ENCODE measurements at regions not wholly inside any gene's neighbourhood (a gene's known extent, or its start where the extent isn't known, plus 50 kb on each side); places are given as distances from the start of the nearest gene placed in this dataset.
A peak's percentile ranks its signal among the peaks of the same experiment; 100 is the strongest.

DNA sequence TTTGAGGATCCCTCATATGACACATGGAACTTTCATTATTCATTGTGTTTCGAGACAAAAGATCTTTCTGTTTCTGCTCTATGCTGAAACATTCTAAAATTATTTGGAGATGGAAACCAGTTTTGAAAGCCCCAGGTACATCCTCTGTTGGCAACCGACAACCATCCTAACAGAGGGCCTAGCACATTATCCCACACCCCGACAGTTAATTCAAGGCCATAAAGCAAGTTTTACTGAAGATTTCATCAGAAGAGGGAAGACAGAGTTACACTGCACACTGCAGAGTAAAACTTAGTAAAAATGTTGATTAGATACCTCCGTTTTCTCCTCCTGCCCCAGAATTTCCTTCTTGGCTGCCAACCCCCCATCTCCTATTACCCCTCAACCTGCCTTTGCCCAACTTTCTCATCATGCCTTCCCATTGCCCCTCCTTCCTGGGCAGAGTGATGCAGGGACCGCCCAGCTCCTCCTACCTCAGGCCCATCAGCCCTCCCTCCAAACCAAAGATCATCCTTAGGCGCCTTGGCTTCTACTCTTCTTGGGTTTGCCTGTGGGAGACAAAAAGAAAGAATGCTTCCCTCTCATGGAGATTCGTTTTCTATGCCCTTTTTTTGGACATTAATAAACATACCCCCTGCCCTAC, 52.9 kb upstream of the CITED4 start:
- H3K4me1 ChIP-seq (ENCODE audit: control insufficient read depth, insufficient read depth, low read length) = no peaks in the 10 kb centered on the region
- H3K36me3 ChIP-seq (ENCODE audit: control insufficient read depth, insufficient read depth, low read length, severe bottlenecking) = no peaks in the 10 kb centered on the region
- H3K9ac ChIP-seq (ENCODE audit: low read length) = no peak overlapping the region
- no peak for DNase-seq (ENCODE audit: low read depth)
- no peaks in the 10 kb centered on the region for H3K27me3 ChIP-seq (replicated peaks; ENCODE audit: control insufficient read depth, insufficient read depth, low read length)
- no peaks in the 10 kb centered on the region for H3K9me3 ChIP-seq (ENCODE audit: control insufficient read depth, low read length)
- no peak overlapping the region for H3K4me3 ChIP-seq (ENCODE audit: low read length)

DNA sequence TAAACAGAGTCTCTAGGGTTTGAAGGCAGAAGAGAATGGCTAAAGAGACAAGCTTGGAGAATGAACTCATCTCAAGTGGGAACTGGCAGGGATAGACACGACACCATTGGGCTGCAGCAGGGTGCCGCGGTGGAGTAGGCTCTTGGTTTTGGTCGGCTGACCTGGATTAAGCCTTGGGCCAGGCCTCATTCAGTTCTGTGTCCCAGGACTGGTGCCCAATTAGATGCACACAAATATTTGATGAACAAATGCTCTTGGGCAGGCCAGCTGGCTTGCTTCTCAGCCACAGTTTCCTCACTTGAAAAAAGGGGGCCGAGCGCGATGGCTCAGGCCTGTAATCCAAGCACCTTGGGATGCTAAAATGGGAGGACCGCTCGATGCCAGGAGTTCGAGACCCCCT, 53.4 kb upstream of the CITED4 start:
- Histone ChIP-seq H3K4me3 (ENCODE audit: low read length) (no peak overlapping the region), H3K9me3 (ENCODE audit: control insufficient read depth, low read length) (no peaks in the 10 kb centered on the region), H3K4me1 (ENCODE audit: control insufficient read depth, insufficient read depth, low read length) (no peaks in the 10 kb centered on the region), H3K27me3 (replicated peaks; ENCODE audit: control insufficient read depth, insufficient read depth, low read length) (no peaks in the 10 kb centered on the region), H3K9ac (ENCODE audit: low read length) (no peak overlapping the region), H3K36me3 (ENCODE audit: control insufficient read depth, insufficient read depth, low read length, severe bottlenecking) (no peaks in the 10 kb centered on the region)
- no peak for DNase-seq (ENCODE audit: low read depth)

DNA sequence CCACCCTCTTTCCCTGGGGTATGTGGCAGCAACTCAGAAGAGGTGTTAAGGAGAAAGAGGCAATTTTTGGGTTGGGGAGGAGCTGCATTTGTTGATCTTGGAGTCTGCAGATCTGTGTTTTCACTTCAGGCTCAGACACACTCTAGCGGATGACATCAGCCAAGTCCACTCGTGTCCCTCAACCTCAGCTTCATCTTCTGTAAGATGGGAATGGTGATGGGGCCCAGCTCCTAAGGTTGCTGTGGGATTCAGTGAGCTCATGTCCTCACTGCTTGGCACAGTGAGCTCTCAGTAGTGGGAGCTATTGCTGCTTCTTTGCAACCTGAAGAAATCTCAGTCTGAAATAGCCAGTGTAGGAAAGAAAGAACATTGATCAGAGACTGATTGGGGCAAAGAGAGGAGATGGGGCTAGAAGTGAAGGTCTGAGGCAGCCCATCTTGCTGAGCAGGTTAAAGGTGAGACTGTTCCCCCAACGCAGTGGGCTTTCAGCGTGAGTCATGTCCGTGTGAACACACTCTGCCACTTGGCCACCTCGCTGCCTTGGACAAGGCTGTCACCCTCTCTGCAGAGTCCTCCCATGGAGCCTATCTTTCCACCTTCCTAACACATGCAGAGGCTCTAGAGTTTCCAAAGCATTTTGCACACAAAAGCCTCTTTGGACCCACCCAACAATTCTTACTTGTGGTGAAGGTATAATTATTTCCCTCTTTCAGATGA, 56.0 kb upstream of the CITED4 start:
- no peak for DNase-seq (ENCODE audit: low read depth)
- H3K36me3 ChIP-seq (ENCODE audit: control insufficient read depth, insufficient read depth, low read length, severe bottlenecking) = no peaks in the 10 kb centered on the region
- H3K9ac ChIP-seq (ENCODE audit: low read length) = no peak overlapping the region
- no peaks in the 10 kb centered on the region for H3K27me3 ChIP-seq (replicated peaks; ENCODE audit: control insufficient read depth, insufficient read depth, low read length)
- H3K9me3 ChIP-seq (ENCODE audit: control insufficient read depth, low read length) = no peaks in the 10 kb centered on the region
- H3K4me1 ChIP-seq (ENCODE audit: control insufficient read depth, insufficient read depth, low read length) = no peaks in the 10 kb centered on the region
- H3K4me3 ChIP-seq (ENCODE audit: low read length) = no peak overlapping the region

DNA sequence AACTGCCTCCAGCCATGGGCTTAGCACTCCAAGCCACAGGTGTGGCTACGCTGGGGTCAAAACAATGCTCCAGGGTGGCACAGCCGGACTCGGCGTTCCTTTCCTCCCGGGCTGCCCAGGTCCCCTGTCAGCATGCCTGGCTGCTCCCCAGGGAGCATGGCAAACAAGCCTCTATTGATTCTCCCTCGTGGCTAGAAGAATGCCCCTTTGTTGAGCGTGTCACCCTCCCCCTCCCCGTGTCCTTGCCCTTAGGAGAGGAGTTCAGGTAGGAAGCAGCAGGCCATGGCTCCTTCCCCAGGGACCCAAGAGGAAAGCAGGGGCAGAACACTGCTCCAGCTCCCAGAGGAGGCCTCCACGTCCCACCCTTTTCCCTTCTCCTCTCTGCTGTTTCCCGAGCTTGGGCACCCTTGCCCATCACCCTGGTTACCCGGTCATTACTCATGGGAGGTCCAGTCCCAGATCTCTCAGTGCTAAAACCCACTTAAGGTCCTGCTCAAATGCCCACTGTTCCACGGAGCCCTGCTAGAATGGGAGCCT, 57.4 kb upstream of the CITED4 start:
- Histone ChIP-seq H3K36me3 (ENCODE audit: control insufficient read depth, insufficient read depth, low read length, severe bottlenecking) (no peaks in the 10 kb centered on the region), H3K4me1 (ENCODE audit: control insufficient read depth, insufficient read depth, low read length) (no peaks in the 10 kb centered on the region), H3K4me3 (ENCODE audit: low read length) (no peak overlapping the region), H3K9me3 (ENCODE audit: control insufficient read depth, low read length) (no peaks in the 10 kb centered on the region), H3K9ac (ENCODE audit: low read length) (no peak overlapping the region), H3K27me3 (replicated peaks; ENCODE audit: control insufficient read depth, insufficient read depth, low read length) (no peaks in the 10 kb centered on the region)
- no peak for DNase-seq (ENCODE audit: low read depth)

DNA sequence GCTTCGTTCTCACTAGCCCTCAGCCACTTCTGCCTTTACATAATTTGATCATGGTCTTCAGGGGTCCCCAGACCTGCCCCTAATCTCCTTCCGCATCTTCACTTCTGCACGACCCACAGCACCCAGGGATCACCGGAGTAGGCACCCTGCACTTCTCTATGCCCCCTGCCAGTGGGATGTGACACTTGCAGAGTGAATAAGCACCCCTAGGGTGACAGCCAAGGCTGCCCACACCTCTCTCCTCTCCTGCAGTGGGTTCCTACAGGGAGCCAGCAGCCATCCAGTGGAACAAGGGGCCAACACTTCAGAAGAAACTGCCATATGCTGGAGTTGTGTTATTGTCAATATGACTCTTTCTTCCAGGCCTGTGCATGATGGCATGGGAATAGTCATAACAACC, 58.0 kb upstream of the CTPS1 start:
- Histone ChIP-seq H3K9me3 (ENCODE audit: control insufficient read depth, low read length) (no peaks in the 10 kb centered on the region), H3K27me3 (replicated peaks; ENCODE audit: control insufficient read depth, insufficient read depth, low read length) (no peaks in the 10 kb centered on the region), H3K36me3 (ENCODE audit: control insufficient read depth, insufficient read depth, low read length, severe bottlenecking) (no peaks in the 10 kb centered on the region), H3K9ac (ENCODE audit: low read length) (no peak overlapping the region), H3K4me1 (ENCODE audit: control insufficient read depth, insufficient read depth, low read length) (peaks cover 18% of the 10 kb centered on the region), H3K4me3 (ENCODE audit: low read length) (no peak overlapping the region)
- no peak for DNase-seq (ENCODE audit: low read depth)

DNA sequence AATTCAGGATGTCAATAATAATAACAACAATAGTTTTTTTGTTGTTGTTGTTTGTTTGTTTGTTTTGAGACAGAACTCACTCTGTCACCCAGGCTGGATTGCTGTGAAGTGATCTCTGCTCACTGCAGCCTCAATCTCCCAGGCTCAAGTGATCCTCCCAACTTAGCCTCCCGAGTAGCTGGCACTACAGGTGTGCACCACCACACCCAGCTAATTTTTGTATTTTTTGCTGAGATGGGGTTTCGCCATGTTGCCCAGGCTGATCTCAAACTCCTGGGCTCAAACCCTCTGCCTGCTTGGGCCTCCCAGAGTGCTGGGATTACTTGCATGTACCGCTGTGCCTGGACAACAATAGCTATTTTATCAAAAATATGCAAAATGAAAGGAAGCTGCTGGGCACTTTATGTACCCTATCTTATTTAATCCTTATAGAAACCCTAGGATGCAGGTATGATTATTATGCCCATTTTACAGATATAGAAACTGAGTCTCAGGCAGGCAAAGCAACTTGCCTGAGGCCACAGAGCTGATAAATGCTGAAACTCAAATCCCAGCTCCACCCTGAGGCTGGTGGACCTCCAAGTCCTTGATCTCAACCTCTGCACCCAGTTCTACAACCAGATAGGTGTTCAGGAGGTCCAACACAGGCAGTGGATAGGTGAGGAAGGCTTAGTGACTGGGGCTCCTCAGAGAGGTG, 57.4 kb upstream of the CTPS1 start:
- peaks cover 24% of the 10 kb centered on the region for H3K4me1 ChIP-seq (ENCODE audit: control insufficient read depth, insufficient read depth, low read length)

DNA sequence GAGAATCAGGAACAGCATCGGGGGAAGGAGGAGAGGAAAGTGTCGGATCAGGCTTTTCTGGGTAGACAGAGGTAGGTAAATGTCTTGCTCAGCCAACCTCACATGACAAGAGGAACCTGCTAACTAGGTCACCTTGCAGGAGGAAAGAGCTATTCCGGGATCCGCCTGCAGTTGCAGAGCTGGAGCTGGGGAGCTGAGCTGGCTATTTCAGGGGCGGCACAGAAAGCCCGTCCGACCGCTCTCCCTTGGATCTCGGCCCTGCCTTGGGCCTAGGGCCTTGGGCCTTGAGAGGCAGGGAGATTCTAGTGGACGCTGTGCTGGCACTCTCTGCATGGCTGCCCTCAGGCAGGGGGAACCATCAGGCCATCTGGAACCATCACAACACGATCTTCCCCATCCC, 56.5 kb upstream of the CTPS1 start:
- Histone ChIP-seq H3K27me3 (replicated peaks; ENCODE audit: control insufficient read depth, insufficient read depth, low read length) (no peaks in the 10 kb centered on the region), H3K36me3 (ENCODE audit: control insufficient read depth, insufficient read depth, low read length, severe bottlenecking) (no peaks in the 10 kb centered on the region), H3K9ac (ENCODE audit: low read length) (no peak overlapping the region), H3K4me3 (ENCODE audit: low read length) (no peak overlapping the region), H3K9me3 (ENCODE audit: control insufficient read depth, low read length) (no peaks in the 10 kb centered on the region), H3K4me1 (ENCODE audit: control insufficient read depth, insufficient read depth, low read length) (peaks cover 24% of the 10 kb centered on the region)
- no peak for DNase-seq (ENCODE audit: low read depth)

More for the DNA sequence above, 57.4 kb upstream of the CTPS1 start:
- Histone ChIP-seq H3K9me3 (ENCODE audit: control insufficient read depth, low read length) (no peaks in the 10 kb centered on the region), H3K36me3 (ENCODE audit: control insufficient read depth, insufficient read depth, low read length, severe bottlenecking) (no peaks in the 10 kb centered on the region), H3K27me3 (replicated peaks; ENCODE audit: control insufficient read depth, insufficient read depth, low read length) (no peaks in the 10 kb centered on the region), H3K4me3 (ENCODE audit: low read length) (no peak overlapping the region), H3K9ac (ENCODE audit: low read length) (no peak overlapping the region)
- DNase-seq (ENCODE audit: low read depth) = no peak

DNA sequence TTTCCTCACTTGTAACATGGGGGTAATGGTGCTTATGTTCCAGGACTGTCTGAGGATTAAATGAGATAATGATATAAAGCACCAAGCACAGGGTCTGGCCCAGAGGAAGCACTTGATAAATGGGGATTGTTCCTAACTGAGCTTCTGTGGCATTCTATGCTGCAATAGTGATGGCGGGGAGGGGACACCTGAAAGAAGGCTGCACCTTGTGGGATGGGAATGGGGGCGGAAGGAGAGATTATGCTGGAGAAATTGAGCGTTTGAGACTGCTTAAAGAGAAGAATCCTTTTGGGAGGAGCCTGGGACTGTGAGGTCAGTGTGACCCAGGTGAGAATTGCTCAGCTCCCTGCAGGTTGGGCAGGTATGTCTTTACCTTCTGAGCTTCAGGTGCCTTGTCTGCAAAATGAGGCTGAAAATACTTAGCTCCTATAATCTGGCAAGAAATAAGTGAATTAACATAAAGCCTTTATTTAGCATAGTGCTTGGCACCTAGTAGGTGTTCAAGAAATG, 55.9 kb upstream of the CTPS1 start:
- H3K9me3 ChIP-seq (ENCODE audit: control insufficient read depth, low read length) = no peaks in the 10 kb centered on the region
- H3K27me3 ChIP-seq (replicated peaks; ENCODE audit: control insufficient read depth, insufficient read depth, low read length) = no peaks in the 10 kb centered on the region

DNA sequence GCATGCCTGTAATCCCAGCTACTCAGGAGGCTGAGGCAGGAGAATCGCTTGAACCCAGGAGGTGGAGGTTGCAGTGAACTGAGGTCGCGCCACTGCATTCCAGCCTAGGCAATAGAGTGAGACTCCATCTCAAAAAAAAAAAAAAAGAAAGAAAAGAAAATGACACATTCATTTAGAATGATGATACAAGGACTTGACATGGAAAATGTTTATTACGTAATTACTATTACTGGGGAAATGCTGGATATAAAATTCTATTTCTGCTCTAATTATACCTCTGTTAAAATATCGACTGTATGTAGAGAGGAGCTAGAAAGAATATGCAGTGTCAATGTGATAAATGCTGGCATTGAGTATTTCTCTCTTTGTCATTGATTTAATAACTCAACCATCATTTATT, 54.7 kb upstream of the CTPS1 start:
- no peak for DNase-seq (ENCODE audit: low read depth)
- no peaks in the 10 kb centered on the region for H3K9me3 ChIP-seq (ENCODE audit: control insufficient read depth, low read length)
- peaks cover 24% of the 10 kb centered on the region for H3K4me1 ChIP-seq (ENCODE audit: control insufficient read depth, insufficient read depth, low read length)
- H3K4me3 ChIP-seq (ENCODE audit: low read length) = no peak overlapping the region
- no peak overlapping the region for H3K9ac ChIP-seq (ENCODE audit: low read length)
- H3K36me3 ChIP-seq (ENCODE audit: control insufficient read depth, insufficient read depth, low read length, severe bottlenecking) = no peaks in the 10 kb centered on the region
- H3K27me3 ChIP-seq (replicated peaks; ENCODE audit: control insufficient read depth, insufficient read depth, low read length) = no peaks in the 10 kb centered on the region

More for the DNA sequence above, 55.9 kb upstream of the CTPS1 start:
- DNase-seq (ENCODE audit: low read depth) = no peak
- Histone ChIP-seq H3K4me1 (ENCODE audit: control insufficient read depth, insufficient read depth, low read length) (peaks cover 24% of the 10 kb centered on the region), H3K36me3 (ENCODE audit: control insufficient read depth, insufficient read depth, low read length, severe bottlenecking) (no peaks in the 10 kb centered on the region), H3K9ac (ENCODE audit: low read length) (no peak overlapping the region), H3K4me3 (ENCODE audit: low read length) (no peak overlapping the region)

DNA sequence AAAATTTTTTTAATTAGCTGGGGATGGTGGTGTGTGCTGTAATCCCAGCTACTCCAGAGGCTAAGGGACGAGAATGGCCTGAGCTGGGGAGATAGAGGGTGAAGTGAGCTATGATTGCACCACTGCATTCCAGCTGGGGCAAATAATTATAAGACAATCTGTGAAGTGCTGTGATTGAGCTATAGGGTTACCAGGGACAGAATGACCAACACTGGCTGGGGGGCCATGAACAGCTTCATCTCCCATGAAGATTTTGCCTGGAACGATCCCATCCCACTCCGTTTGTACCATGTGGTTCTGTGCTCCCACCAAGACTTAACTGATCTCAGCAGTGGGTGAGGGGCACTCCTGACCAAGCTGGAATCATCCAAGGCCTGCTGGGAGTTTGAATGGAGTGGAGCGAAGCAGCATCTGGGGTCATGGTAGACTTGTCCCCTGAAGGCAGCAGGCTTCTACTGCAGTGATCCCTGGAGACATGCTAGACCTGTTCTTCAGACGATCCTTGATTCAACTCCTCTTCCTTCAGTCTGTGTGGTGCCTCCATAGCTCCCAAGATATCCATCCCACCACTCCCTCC, 53.6 kb upstream of the CTPS1 start:
- DNase-seq (ENCODE audit: low read depth) = no peak
- Histone ChIP-seq H3K9me3 (ENCODE audit: control insufficient read depth, low read length) (no peaks in the 10 kb centered on the region), H3K4me1 (ENCODE audit: control insufficient read depth, insufficient read depth, low read length) (peaks cover 24% of the 10 kb centered on the region), H3K27me3 (replicated peaks; ENCODE audit: control insufficient read depth, insufficient read depth, low read length) (no peaks in the 10 kb centered on the region), H3K9ac (ENCODE audit: low read length) (peak overlapping the region; percentile 59), H3K36me3 (ENCODE audit: control insufficient read depth, insufficient read depth, low read length, severe bottlenecking) (no peaks in the 10 kb centered on the region), H3K4me3 (ENCODE audit: low read length) (peak overlapping the region; percentile 34)

DNA sequence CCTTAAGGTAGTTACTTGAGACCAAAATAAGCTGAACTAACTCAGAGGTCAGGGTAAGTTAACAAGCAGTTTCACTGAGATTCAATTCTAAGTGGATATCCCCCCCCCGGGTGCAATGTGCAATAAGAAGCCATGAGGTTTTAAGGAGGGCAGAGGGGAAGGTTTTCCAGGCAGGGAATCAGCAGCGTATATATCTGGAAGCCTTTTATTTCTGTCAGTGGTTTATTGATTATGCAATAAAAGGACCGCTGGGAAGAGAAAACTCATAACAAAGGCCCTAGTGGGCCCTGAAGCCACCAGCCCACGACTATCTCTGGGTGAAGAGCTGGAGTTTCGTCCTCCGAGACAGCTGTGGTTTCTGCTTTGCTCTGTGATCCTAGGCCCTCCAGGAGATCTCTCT, 53.1 kb upstream of the CTPS1 start:
- Histone ChIP-seq H3K4me3 (ENCODE audit: low read length) (peak overlapping the region; percentile 34), H3K27me3 (replicated peaks; ENCODE audit: control insufficient read depth, insufficient read depth, low read length) (no peaks in the 10 kb centered on the region), H3K36me3 (ENCODE audit: control insufficient read depth, insufficient read depth, low read length, severe bottlenecking) (no peaks in the 10 kb centered on the region), H3K9ac (ENCODE audit: low read length) (peak overlapping the region; percentile 59), H3K9me3 (ENCODE audit: control insufficient read depth, low read length) (no peaks in the 10 kb centered on the region), H3K4me1 (ENCODE audit: control insufficient read depth, insufficient read depth, low read length) (peaks cover 24% of the 10 kb centered on the region)
- no peak for DNase-seq (ENCODE audit: low read depth)
